ENCODE measurements at regions not wholly inside any gene's neighbourhood (a gene's known extent, or its start where the extent isn't known, plus 50 kb on each side); places are given as distances from the start of the nearest gene placed in this dataset.
A peak's percentile ranks its signal among the peaks of the same experiment; 100 is the strongest.

DNA sequence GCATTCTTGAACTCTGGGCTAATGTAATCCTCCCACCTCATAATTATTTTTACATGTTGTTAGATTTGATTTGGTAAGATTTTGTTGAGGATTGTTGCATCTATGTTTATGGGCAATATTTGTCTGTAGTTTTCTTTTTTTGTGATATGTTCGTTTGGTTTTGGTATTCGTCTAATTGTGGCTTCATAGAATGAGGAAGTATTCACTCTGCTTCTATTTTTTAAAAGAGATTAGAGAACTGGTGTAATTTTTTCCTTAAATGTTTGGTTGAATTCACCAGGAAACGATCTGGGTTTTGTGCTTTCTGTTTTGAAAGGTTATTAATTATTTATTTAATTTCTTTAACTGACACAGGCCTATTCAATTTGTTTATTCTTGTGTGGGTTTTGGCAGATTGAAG, 161.2 kb upstream of the NUDT6 start:
- Mint-ChIP-seq H3K4me3 (no peak overlapping the region), H3K36me3 (peaks cover 24 to 65% of the 10 kb centered on the region in 2 donors), H3K27me3 (no peaks in the 10 kb centered on the region), H3K9me3 (peaks cover 0 to 8% (median 0%) of the 10 kb centered on the region in 8 donors), H3K27ac (no peak overlapping the region), H3K4me1 (peaks cover 0 to 3% (median under 1%) of the 10 kb centered on the region in 4 donors)
- Histone ChIP-seq H3K36me3 (ENCODE audit: insufficient read depth, low read length) (no peaks in the 10 kb centered on the region), H3K4me3 (ENCODE audit: low read length in 2 of 2) (no peak overlapping the region), H3K27ac (ENCODE audit: low read depth, low read length) (no peak overlapping the region), H3K27me3 (ENCODE audit: insufficient read depth, low read length) (no peaks in the 10 kb centered on the region), H3K4me1 (ENCODE audit: insufficient read depth, low read length) (no peaks in the 10 kb centered on the region), H3K9me3 (ENCODE audit: control insufficient read depth in 1 of 2, low read length in 2 of 2) (no peaks in the 10 kb centered on the region)
- intact Hi-C loops (cut with micrococcal nuclease), result no loop called here
- ChIA-PET POLR2A (ENCODE audit: partially characterized antibody) (no interaction called here), CTCF (ENCODE audit: partially characterized antibody) (no interaction called here)
- no peak for DNase-seq

DNA sequence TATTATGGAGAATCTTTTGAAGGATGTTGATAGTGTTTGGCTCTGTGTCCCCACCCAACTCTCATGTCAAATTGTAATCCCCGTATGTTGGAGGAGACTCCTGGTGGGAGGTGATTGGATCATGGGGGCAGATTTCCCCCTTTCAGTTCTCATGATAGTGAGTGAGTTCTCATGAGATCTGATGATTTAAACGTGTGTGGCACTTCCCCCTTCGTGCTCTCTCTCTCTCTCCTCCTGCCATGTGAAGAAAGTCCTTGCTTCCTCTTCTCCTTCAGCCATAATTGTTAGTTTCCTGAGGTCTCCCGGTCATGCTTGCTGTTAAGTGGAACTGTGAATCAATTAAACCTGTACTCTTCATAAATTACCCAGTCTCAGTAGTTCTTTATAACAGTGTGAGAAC, 166.1 kb upstream of the NUDT6 start:
- Histone ChIP-seq H3K4me1 (ENCODE audit: insufficient read depth, low read length) (no peaks in the 10 kb centered on the region), H3K36me3 (ENCODE audit: insufficient read depth, low read length) (peaks cover 7% of the 10 kb centered on the region), H3K9me3 (ENCODE audit: control insufficient read depth in 1 of 2, low read length in 2 of 2) (no peaks in the 10 kb centered on the region), H3K27me3 (ENCODE audit: insufficient read depth, low read length) (no peaks in the 10 kb centered on the region), H3K27ac (ENCODE audit: low read depth, low read length) (no peak overlapping the region), H3K4me3 (ENCODE audit: low read length in 2 of 2) (no peak overlapping the region)
- POLR2A ChIA-PET (ENCODE audit: partially characterized antibody), result no interaction called here
- CTCF ChIA-PET (ENCODE audit: partially characterized antibody), result no interaction called here
- H3K9me3 Mint-ChIP-seq, result peaks cover 0 to 8% (median under 1%) of the 10 kb centered on the region in 8 donors
- DNase-seq, result no peak
- H3K4me3 Mint-ChIP-seq, result no peak overlapping the region
- no peaks in the 10 kb centered on the region for H3K27me3 Mint-ChIP-seq
- no peaks in the 10 kb centered on the region for H3K4me1 Mint-ChIP-seq
- H3K36me3 Mint-ChIP-seq, result peaks cover 38 to 63% of the 10 kb centered on the region in 2 donors
- intact Hi-C loops (cut with micrococcal nuclease), result no loop called here
- no peak overlapping the region for H3K27ac Mint-ChIP-seq

DNA sequence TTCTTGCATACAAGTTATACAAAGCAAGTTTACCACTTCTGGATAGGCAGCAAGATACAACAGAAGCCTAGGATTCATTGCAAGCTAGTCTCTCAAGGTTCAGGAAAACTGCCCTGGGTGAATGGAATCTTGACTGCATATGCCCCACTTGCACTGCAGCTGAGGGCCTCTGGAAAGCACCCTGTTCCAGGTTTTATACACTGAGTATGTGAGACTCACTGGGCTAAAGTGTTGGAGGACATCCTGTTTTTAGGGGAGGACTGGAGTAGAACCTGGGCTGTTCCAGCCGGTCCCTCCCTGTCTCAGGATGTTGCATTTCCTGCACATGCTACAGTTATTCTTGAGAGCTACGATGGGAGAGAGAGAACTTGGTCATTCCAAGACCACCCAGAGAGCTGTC, 168.5 kb upstream of the NUDT6 start:
- intact Hi-C loops (cut with micrococcal nuclease), result no loop called here
- Histone ChIP-seq H3K27me3 (ENCODE audit: insufficient read depth, low read length) (no peaks in the 10 kb centered on the region), H3K36me3 (ENCODE audit: insufficient read depth, low read length) (peaks cover 7% of the 10 kb centered on the region), H3K4me1 (ENCODE audit: insufficient read depth, low read length) (no peaks in the 10 kb centered on the region), H3K9me3 (ENCODE audit: control insufficient read depth in 1 of 2, low read length in 2 of 2) (no peaks in the 10 kb centered on the region), H3K27ac (ENCODE audit: low read depth, low read length) (no peak overlapping the region), H3K4me3 (ENCODE audit: low read length in 2 of 2) (no peak overlapping the region)
- ChIA-PET POLR2A (ENCODE audit: partially characterized antibody) (no interaction called here), CTCF (ENCODE audit: partially characterized antibody) (interaction anchor here (1.4 kb wide), 1 partner anchor 12 kb away, joined by 3 read pairs; no protein-coding TSS in a partner anchor)
- H3K27ac Mint-ChIP-seq, result no peak overlapping the region
- H3K4me3 Mint-ChIP-seq, result no peak overlapping the region
- H3K36me3 Mint-ChIP-seq, result peaks cover 41 to 60% of the 10 kb centered on the region in 2 donors
- no peaks in the 10 kb centered on the region for H3K27me3 Mint-ChIP-seq
- no peaks in the 10 kb centered on the region for H3K4me1 Mint-ChIP-seq
- peaks cover 0 to 8% (median under 1%) of the 10 kb centered on the region in 8 donors for H3K9me3 Mint-ChIP-seq
- no peak for DNase-seq

DNA sequence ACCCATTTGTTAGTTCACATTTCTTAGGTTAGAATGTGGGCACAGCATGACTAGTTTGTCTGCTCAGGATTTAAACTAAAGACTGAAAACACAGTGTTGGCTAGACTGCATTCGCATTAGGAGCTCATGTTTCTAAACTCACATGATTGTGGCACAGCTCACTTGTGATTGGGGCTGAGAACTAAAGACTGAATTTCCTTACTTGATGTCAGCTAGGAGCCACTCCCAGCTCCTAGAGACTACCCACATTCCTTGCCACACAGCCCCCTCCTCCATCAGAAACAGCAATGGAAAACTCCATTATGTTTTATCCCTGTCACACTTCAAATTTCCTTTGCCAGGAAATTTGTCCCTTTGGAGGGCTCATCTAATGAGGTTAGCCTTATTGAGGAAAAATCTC, 170.2 kb upstream of the NUDT6 start:
- H3K4me1 Mint-ChIP-seq, result no peaks in the 10 kb centered on the region
- ChIA-PET POLR2A (ENCODE audit: partially characterized antibody) (no interaction called here), CTCF (ENCODE audit: partially characterized antibody) (no interaction called here)
- intact Hi-C loops (cut with micrococcal nuclease), result no loop called here
- H3K27ac Mint-ChIP-seq, result no peak overlapping the region
- H3K9me3 Mint-ChIP-seq, result peaks cover 0 to 4% (median 0%) of the 10 kb centered on the region in 8 donors
- H3K27ac ChIP-seq (ENCODE audit: low read depth, low read length), result no peak overlapping the region
- H3K36me3 ChIP-seq (ENCODE audit: insufficient read depth, low read length), result peaks cover 7% of the 10 kb centered on the region
- DNase-seq, result no peak
- no peaks in the 10 kb centered on the region for H3K27me3 ChIP-seq (ENCODE audit: insufficient read depth, low read length)
- H3K4me3 Mint-ChIP-seq, result no peak overlapping the region
- no peaks in the 10 kb centered on the region for H3K9me3 ChIP-seq (ENCODE audit: control insufficient read depth in 1 of 2, low read length in 2 of 2)
- no peaks in the 10 kb centered on the region for H3K27me3 Mint-ChIP-seq
- H3K36me3 Mint-ChIP-seq, result peaks cover 36 to 47% of the 10 kb centered on the region in 2 donors
- no peak overlapping the region for H3K4me3 ChIP-seq (ENCODE audit: low read length in 2 of 2)
- no peaks in the 10 kb centered on the region for H3K4me1 ChIP-seq (ENCODE audit: insufficient read depth, low read length)

DNA sequence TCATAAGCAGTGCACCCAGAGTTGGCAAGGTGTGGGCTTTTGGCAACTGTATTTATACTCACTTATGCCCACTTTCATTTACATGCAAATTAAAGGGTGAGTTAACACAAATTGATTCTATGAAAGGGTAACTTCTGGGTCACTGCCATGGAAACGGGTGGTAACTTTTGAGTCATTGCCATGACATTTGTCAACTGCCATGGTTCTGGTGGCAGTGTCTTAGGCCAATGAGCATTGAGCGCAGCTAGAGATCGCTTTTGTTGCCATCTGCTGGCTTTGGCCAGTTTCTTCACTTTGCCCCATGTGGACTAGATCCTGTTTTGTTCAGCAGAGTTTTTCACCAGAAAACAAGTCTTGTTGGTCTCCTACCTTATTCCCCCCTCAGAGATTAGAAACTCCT, 170.8 kb upstream of the NUDT6 start:
- Histone ChIP-seq H3K27ac (ENCODE audit: low read depth, low read length) (no peak overlapping the region), H3K27me3 (ENCODE audit: insufficient read depth, low read length) (no peaks in the 10 kb centered on the region), H3K4me1 (ENCODE audit: insufficient read depth, low read length) (no peaks in the 10 kb centered on the region), H3K36me3 (ENCODE audit: insufficient read depth, low read length) (peaks cover 7% of the 10 kb centered on the region), H3K4me3 (ENCODE audit: low read length in 2 of 2) (no peak overlapping the region), H3K9me3 (ENCODE audit: control insufficient read depth in 1 of 2, low read length in 2 of 2) (no peaks in the 10 kb centered on the region)
- H3K4me1 Mint-ChIP-seq, result no peaks in the 10 kb centered on the region
- intact Hi-C loops (cut with micrococcal nuclease), result no loop called here
- peaks cover 31 to 41% of the 10 kb centered on the region in 2 donors for H3K36me3 Mint-ChIP-seq
- peaks cover 0 to 4% (median 0%) of the 10 kb centered on the region in 8 donors for H3K9me3 Mint-ChIP-seq
- ChIA-PET POLR2A (ENCODE audit: partially characterized antibody) (no interaction called here), CTCF (ENCODE audit: partially characterized antibody) (no interaction called here)
- no peak overlapping the region for H3K4me3 Mint-ChIP-seq
- no peak overlapping the region for H3K27ac Mint-ChIP-seq
- no peaks in the 10 kb centered on the region for H3K27me3 Mint-ChIP-seq
- no peak for DNase-seq

DNA sequence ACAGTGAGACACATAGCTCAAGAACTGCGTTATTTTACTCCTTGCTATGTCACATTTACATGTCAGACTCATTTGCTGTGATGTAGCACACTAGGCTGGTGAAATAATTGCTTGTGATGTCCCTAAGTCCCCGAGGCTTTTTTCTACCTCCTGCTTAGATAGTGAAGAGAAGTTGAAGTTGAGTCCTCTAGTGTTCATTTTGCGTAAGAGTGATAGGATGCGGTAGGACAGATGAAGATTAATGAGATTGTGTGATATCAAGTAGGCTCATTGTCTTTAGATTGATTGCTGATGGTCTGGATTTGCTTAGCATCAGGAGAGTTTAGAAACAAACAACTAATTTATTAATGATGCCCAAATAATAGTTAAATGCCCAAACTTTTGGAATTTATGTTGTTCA, 173.6 kb upstream of the NUDT6 start:
- Mint-ChIP-seq H3K27me3 (no peaks in the 10 kb centered on the region), H3K9me3 (no peaks in the 10 kb centered on the region), H3K36me3 (peaks cover 24 to 29% of the 10 kb centered on the region in 2 donors), H3K4me3 (no peak overlapping the region), H3K27ac (no peak overlapping the region), H3K4me1 (no peaks in the 10 kb centered on the region)
- POLR2A ChIA-PET (ENCODE audit: partially characterized antibody), result no interaction called here
- H3K36me3 ChIP-seq (ENCODE audit: insufficient read depth, low read length), result peaks cover under 1% of the 10 kb centered on the region
- H3K27ac ChIP-seq (ENCODE audit: low read depth, low read length), result no peak overlapping the region
- no peaks in the 10 kb centered on the region for H3K4me1 ChIP-seq (ENCODE audit: insufficient read depth, low read length)
- H3K27me3 ChIP-seq (ENCODE audit: insufficient read depth, low read length), result no peaks in the 10 kb centered on the region
- intact Hi-C loops (cut with micrococcal nuclease), result no loop called here
- DNase-seq, result no peak
- no peaks in the 10 kb centered on the region for H3K9me3 ChIP-seq (ENCODE audit: control insufficient read depth in 1 of 2, low read length in 2 of 2)
- no peak overlapping the region for H3K4me3 ChIP-seq (ENCODE audit: low read length in 2 of 2)
- CTCF ChIA-PET (ENCODE audit: partially characterized antibody), result interaction anchor here (0.6 to 1.1 kb wide), 2 partner anchors 14 to 1358 kb away, joined by 3 to 4 read pairs; no protein-coding TSS in a partner anchor

DNA sequence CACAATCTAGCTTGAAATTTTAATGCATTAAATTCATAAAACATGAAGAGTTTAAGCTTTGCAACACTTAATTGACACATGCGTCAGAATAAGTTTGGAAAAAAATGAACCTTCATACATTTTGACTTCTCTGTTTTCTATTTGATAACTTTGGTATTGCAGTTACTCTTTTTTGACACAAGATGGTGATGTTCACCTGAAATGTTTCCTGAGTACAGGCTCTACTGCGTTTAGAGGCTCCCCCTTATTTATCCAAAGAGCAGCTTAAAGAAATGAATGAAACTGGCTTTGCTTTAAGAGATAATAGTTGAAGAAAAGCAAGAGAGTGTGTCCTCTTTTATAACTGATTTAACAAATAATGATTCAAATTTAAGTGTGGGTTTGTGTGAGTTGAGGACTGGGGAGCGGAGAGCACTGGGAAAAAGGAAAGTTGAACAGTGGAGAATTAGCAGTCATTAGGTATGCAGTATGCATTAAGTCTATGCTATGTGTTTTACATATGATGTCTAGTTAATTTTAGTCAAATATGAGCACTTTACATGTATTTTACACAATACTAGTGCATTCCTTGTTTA, 180.6 kb upstream of the NUDT6 start:
- no peaks in the 10 kb centered on the region for H3K27me3 ChIP-seq (ENCODE audit: insufficient read depth, low read length)
- ChIA-PET CTCF (ENCODE audit: partially characterized antibody) (interaction anchor here (0.7 to 1.5 kb wide), 4 partner anchors 11 to 1736 kb away, joined by 3 to 4 read pairs (median 3); no protein-coding TSS in a partner anchor), POLR2A (ENCODE audit: partially characterized antibody) (no interaction called here)
- H3K27ac ChIP-seq (ENCODE audit: low read depth, low read length), result no peak overlapping the region
- no peaks in the 10 kb centered on the region for H3K9me3 ChIP-seq (ENCODE audit: control insufficient read depth in 1 of 2, low read length in 2 of 2)
- intact Hi-C loops (cut with micrococcal nuclease), result loop anchor here (2.0 kb wide), 2 partner anchors 558 to 1160 kb away; no protein-coding TSS in a partner anchor
- H3K4me1 Mint-ChIP-seq, result peaks cover 0 to 3% (median 0%) of the 10 kb centered on the region in 4 donors
- no peaks in the 10 kb centered on the region for H3K9me3 Mint-ChIP-seq
- no peak overlapping the region for H3K4me3 ChIP-seq (ENCODE audit: low read length in 2 of 2)
- no peak overlapping the region for H3K27ac Mint-ChIP-seq
- H3K4me1 ChIP-seq (ENCODE audit: insufficient read depth, low read length), result no peaks in the 10 kb centered on the region
- no peaks in the 10 kb centered on the region for H3K27me3 Mint-ChIP-seq
- DNase-seq, result peak in 4 of 5 donors; percentile 6 to 18 (median 11)
- peaks cover 2 to 11% of the 10 kb centered on the region in 2 donors for H3K36me3 Mint-ChIP-seq
- no peaks in the 10 kb centered on the region for H3K36me3 ChIP-seq (ENCODE audit: insufficient read depth, low read length)
- no peak overlapping the region for H3K4me3 Mint-ChIP-seq

Data from CD4-positive, alpha-beta memory T cell (primary cell).